ENCODE measurements at regions not wholly inside any gene's neighbourhood (a gene's known extent, or its start where the extent isn't known, plus 50 kb on each side); places are given as distances from the start of the nearest gene placed in this dataset.

DNA sequence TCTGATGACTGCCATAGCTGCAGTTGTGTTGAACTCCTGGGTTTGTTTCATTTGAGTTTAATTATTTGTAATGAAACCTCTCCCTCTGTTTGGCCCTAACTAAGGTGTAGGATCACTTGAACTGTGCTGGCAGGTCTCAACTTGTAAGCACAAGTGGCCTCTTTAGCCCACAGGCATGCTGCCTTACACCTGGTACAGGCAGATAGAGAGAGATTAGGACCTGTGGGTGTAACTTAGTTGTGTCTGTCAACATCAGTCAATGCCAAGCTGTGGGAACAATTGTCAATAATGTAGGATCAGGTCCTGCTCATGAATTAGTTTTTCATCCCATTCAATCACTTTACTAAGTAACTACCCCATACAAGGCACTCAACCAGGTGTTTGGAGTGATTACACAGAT lies 263.0 kb upstream of the G2E3 start:
- no peaks in the 10 kb centered on the region for H3K9me2 ChIP-seq (replicated peaks; ENCODE audit: low read depth, low read length)
- no peaks in the 10 kb centered on the region for H3K4me1 ChIP-seq (ENCODE audit: insufficient read depth, low read length, poor library complexity, severe bottlenecking)
- no peaks in the 10 kb centered on the region for H3K27me3 ChIP-seq (ENCODE audit: insufficient read depth, low read length, poor library complexity, severe bottlenecking)
- no peaks in the 10 kb centered on the region for H4K20me1 ChIP-seq (ENCODE audit: insufficient read depth, low read length, poor library complexity, severe bottlenecking)
- no peaks in the 10 kb centered on the region for H3F3A ChIP-seq (ENCODE audit: low read depth)
- no peaks in the 10 kb centered on the region for H3K9me3 ChIP-seq (ENCODE audit: insufficient read depth, low read depth, low read length)
- no peaks in the 10 kb centered on the region for H3K36me3 ChIP-seq (ENCODE audit: insufficient read depth, low read length)
- H3K9ac ChIP-seq (ENCODE audit: low read depth, low read length, poor library complexity, severe bottlenecking): no peak overlapping the region
- TF ChIP-seq, protein P1, sequence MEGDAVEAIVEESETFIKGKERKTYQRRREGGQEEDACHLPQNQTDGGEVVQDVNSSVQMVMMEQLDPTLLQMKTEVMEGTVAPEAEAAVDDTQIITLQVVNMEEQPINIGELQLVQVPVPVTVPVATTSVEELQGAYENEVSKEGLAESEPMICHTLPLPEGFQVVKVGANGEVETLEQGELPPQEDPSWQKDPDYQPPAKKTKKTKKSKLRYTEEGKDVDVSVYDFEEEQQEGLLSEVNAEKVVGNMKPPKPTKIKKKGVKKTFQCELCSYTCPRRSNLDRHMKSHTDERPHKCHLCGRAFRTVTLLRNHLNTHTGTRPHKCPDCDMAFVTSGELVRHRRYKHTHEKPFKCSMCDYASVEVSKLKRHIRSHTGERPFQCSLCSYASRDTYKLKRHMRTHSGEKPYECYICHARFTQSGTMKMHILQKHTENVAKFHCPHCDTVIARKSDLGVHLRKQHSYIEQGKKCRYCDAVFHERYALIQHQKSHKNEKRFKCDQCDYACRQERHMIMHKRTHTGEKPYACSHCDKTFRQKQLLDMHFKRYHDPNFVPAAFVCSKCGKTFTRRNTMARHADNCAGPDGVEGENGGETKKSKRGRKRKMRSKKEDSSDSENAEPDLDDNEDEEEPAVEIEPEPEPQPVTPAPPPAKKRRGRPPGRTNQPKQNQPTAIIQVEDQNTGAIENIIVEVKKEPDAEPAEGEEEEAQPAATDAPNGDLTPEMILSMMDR (conservative IDR thresholded peaks at IDR 0.05; ENCODE audit: low read length): no peak
- TF ChIP-seq EZH2phosphoT487 (IDR thresholded peaks at IDR 0.05; ENCODE audit: borderline replicate concordance): no peak
- H2AFZ ChIP-seq (ENCODE audit: low read length): no peak overlapping the region
- H3K79me2 ChIP-seq (ENCODE audit: insufficient read depth, low read length): no peaks in the 10 kb centered on the region
- H3K4me3 ChIP-seq (ENCODE audit: low read length, poor library complexity, severe bottlenecking): no peak overlapping the region
- H3K4me2 ChIP-seq (ENCODE audit: low read depth, low read length, poor library complexity, severe bottlenecking): no peak overlapping the region

DNA sequence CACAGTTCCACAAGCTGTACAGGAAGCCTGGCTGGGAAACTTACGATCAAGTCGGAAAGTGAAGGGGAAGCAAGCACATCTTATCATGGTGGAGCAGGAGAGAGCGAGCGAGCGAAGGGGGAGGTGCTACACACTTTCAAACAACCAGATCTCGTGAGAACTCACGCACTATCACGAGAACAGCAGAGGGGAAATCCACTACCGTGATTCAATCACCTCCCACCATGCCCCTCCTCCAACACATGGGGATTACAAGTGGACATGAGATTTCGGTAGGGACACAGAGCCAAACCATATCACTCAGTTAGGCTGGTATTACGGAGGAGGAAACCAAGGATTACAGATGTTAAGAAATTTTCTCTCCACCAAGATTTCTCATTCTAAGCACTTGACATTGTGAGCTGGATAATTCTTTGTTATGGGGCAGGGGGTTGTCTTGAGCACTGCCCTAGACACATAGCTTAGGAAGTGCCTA lies 262.0 kb upstream of the G2E3 start:
- TF ChIP-seq, protein P1 (conservative IDR thresholded peaks at IDR 0.05; ENCODE audit: low read length): no peak
- TF ChIP-seq EZH2phosphoT487 (IDR thresholded peaks at IDR 0.05; ENCODE audit: borderline replicate concordance): no peak
- Histone ChIP-seq H3K27me3 (ENCODE audit: insufficient read depth, low read length, poor library complexity, severe bottlenecking) (no peaks in the 10 kb centered on the region), H2AFZ (ENCODE audit: low read length) (no peak overlapping the region), H3F3A (ENCODE audit: low read depth) (no peaks in the 10 kb centered on the region), H3K9me2 (replicated peaks; ENCODE audit: low read depth, low read length) (no peaks in the 10 kb centered on the region), H3K4me3 (ENCODE audit: low read length, poor library complexity, severe bottlenecking) (no peak overlapping the region), H4K20me1 (ENCODE audit: insufficient read depth, low read length, poor library complexity, severe bottlenecking) (no peaks in the 10 kb centered on the region), H3K79me2 (ENCODE audit: insufficient read depth, low read length) (no peaks in the 10 kb centered on the region), H3K4me2 (ENCODE audit: low read depth, low read length, poor library complexity, severe bottlenecking) (no peak overlapping the region), H3K9me3 (ENCODE audit: insufficient read depth, low read depth, low read length) (no peaks in the 10 kb centered on the region), H3K4me1 (ENCODE audit: insufficient read depth, low read length, poor library complexity, severe bottlenecking) (no peaks in the 10 kb centered on the region), H3K36me3 (ENCODE audit: insufficient read depth, low read length) (no peaks in the 10 kb centered on the region), H3K9ac (ENCODE audit: low read depth, low read length, poor library complexity, severe bottlenecking) (no peak overlapping the region)

GRCh38 chr14:30297876-30298795 lies 260.8 kb upstream of the G2E3 start:
- H3K27me3 ChIP-seq (ENCODE audit: insufficient read depth, low read length, poor library complexity, severe bottlenecking): no peaks in the 10 kb centered on the region
- H2AFZ ChIP-seq (ENCODE audit: low read length): no peak overlapping the region
- no peak overlapping the region for H3K4me2 ChIP-seq (ENCODE audit: low read depth, low read length, poor library complexity, severe bottlenecking)
- H3K9ac ChIP-seq (ENCODE audit: low read depth, low read length, poor library complexity, severe bottlenecking): no peak overlapping the region
- no peaks in the 10 kb centered on the region for H3K9me2 ChIP-seq (replicated peaks; ENCODE audit: low read depth, low read length)
- H3F3A ChIP-seq (ENCODE audit: low read depth): no peaks in the 10 kb centered on the region
- no peak for TF ChIP-seq EZH2phosphoT487 (IDR thresholded peaks at IDR 0.05; ENCODE audit: borderline replicate concordance)
- TF ChIP-seq, protein P1 (conservative IDR thresholded peaks at IDR 0.05; ENCODE audit: low read length): no peak
- H3K4me3 ChIP-seq (ENCODE audit: low read length, poor library complexity, severe bottlenecking): no peak overlapping the region
- no peaks in the 10 kb centered on the region for H3K79me2 ChIP-seq (ENCODE audit: insufficient read depth, low read length)
- no peaks in the 10 kb centered on the region for H3K9me3 ChIP-seq (ENCODE audit: insufficient read depth, low read depth, low read length)
- H4K20me1 ChIP-seq (ENCODE audit: insufficient read depth, low read length, poor library complexity, severe bottlenecking): no peaks in the 10 kb centered on the region
- H3K4me1 ChIP-seq (ENCODE audit: insufficient read depth, low read length, poor library complexity, severe bottlenecking): no peaks in the 10 kb centered on the region
- H3K36me3 ChIP-seq (ENCODE audit: insufficient read depth, low read length): no peaks in the 10 kb centered on the region

Measured in Loucy (cell line).